IMR-90 (cell line): ENCODE measurements at regions not wholly inside any gene's neighbourhood (a gene's known extent, or its start where the extent isn't known, plus 50 kb on each side); places are given as distances from the start of the nearest gene placed in this dataset.

ENCODE experiments used
- CEBPB ChIP-seq: IDR thresholded peaks from 2 replicates; pipeline ENCODE4 v1.6.1; 2012; ENCODE audit warnings: low read depth, low read length, improper control_type of control experiment
- CHD1 ChIP-seq: IDR thresholded peaks from 2 replicates; pipeline ENCODE4 v1.6.1; 2012; ENCODE audit warnings: low read depth, low read length, improper control_type of control experiment
- CTCF ChIP-seq: conservative IDR thresholded peaks from 2 replicates; pipeline ENCODE4 v1.5.1; 2012; ENCODE audit warnings: mild to moderate bottlenecking, low read depth, low read length, improper control_type of control experiment
- POLR2A ChIP-seq: IDR thresholded peaks from 2 replicates; pipeline ENCODE4 v1.6.1; 2012; ENCODE audit warnings: mild to moderate bottlenecking, low read depth, low read length
- RFX5 ChIP-seq: IDR thresholded peaks from 2 replicates; pipeline ENCODE4 v1.8.0; 2012; ENCODE audit warnings: low read depth, mild to moderate bottlenecking, low read length, moderate library complexity
- SMC3 ChIP-seq: fragments of 150-350 bp; IDR thresholded peaks from 2 replicates; pipeline ENCODE4 v1.6.1; 2016; ENCODE audit warnings: low read depth, mild to moderate bottlenecking, antibody characterized with exemption, low read length, moderate library complexity

DNA sequence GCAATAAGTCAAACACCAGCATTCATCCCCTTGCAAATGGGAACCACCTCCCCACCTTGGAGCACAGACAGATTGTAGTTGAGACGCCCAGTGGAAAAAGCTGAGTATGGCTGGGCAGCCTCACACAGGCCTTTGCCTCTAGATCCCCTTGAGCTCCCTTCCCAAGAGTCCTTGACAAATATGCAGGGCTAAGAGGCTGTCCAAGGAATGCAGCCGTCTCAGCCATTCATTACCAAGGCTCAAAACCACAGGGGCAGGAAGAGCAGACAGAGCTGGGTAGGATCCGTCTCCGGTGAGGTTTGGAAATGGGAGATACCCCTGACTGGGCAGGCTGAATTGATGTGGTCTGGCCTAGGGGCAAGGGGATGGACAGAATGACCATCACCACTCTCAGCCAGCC, 557.1 kb downstream of the TNS1 start:
- TF ChIP-seq POLR2A (no peak), RFX5 (no peak), CTCF (no peak), CHD1 (no peak), CEBPB (no peak), SMC3 (no peak)
